Vagina (tissue), 2 donors: ENCODE measurements at regions not wholly inside any gene's neighbourhood (a gene's known extent, or its start where the extent isn't known, plus 50 kb on each side); places are given as distances from the start of the nearest gene placed in this dataset.

Experiments
- CTCF ChIP-seq, 3 experiments: fragments of 450-650 bp in 2 of 3; fragments of 200-600 bp in 1 of 3; sonication (generic) in 1 of 3; IDR thresholded peaks; one replicate each; pipeline ENCODE4 v1.5.1; 2017 to 2019; ENCODE audit warnings: antibody characterized with exemption in 3 of 3, mild to moderate bottlenecking in 2 of 3, moderate library complexity in 2 of 3
- POLR2AphosphoS5 ChIP-seq, 2 donors: sonication (generic); formaldehyde crosslinking; IDR thresholded peaks; one replicate each; pipeline ENCODE4 v1.9.0; 2017; ENCODE audit warnings: antibody characterized with exemption in 2 of 2, mild to moderate bottlenecking in 2 of 2, low read depth in 1 of 2; ENCODE audit not compliant: insufficient read depth in 1 of 2

DNA sequence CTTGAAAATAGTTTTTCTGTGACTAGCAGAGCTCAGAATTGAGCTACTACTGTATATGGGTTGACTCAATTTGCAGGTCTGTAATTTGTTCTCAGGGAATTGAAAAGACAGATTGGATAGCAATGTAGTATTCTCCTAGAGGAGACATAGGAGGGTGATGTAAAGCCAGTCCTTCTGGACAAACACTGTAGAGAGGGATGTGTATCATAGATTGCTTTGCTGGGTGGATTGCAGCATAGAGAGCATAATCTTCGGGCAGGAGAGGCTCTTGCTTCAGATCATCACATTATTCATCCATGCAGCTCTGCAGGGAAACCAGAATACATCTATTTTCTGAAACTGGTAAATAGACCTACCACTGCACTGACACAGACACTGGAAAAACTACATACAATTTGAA is 1110.5 kb downstream of the RAPGEF2 start:
- TF ChIP-seq CTCF (IDR thresholded peaks at IDR 0.05) (no peak), POLR2AphosphoS5 (IDR thresholded peaks at IDR 0.05; ENCODE audit: insufficient read depth in 1 of 2, low read depth in 1 of 2) (no peak)
